ENCODE measurements at regions not wholly inside any gene's neighbourhood (a gene's known extent, or its start where the extent isn't known, plus 50 kb on each side); places are given as distances from the start of the nearest gene placed in this dataset.

- Histone ChIP-seq H3K27me3 (ENCODE audit: insufficient read depth, low read length) (no peaks in the 10 kb centered on the region), H3K9ac (ENCODE audit: low read depth, low read length) (no peak overlapping the region), H3K4me1 (ENCODE audit: insufficient read depth, low read length) (no peaks in the 10 kb centered on the region), H3K36me3 (ENCODE audit: insufficient read depth, low read depth, low read length) (no peaks in the 10 kb centered on the region), H3K9me3 (ENCODE audit: insufficient read depth, low read depth, low read length) (no peaks in the 10 kb centered on the region), H3K4me3 (ENCODE audit: low read length) (no peak overlapping the region), H3K27ac (ENCODE audit: low read length) (no peak overlapping the region)
These were observed 297.2 kb downstream of the NDUFA10 start for GRCh38 chr2:239727776-239728600.

GRCh38 chr2:239727182-239727775, 297.9 kb downstream of the NDUFA10 start:
- Histone ChIP-seq H3K4me3 (ENCODE audit: low read length) (no peak overlapping the region), H3K4me1 (ENCODE audit: insufficient read depth, low read length) (no peaks in the 10 kb centered on the region), H3K9me3 (ENCODE audit: insufficient read depth, low read depth, low read length) (no peaks in the 10 kb centered on the region), H3K9ac (ENCODE audit: low read depth, low read length) (no peak overlapping the region), H3K36me3 (ENCODE audit: insufficient read depth, low read depth, low read length) (no peaks in the 10 kb centered on the region), H3K27me3 (ENCODE audit: insufficient read depth, low read length) (no peaks in the 10 kb centered on the region), H3K27ac (ENCODE audit: low read length) (no peak overlapping the region)

GRCh38 chr2:239726631-239727181, 298.4 kb downstream of the NDUFA10 start:
- no peaks in the 10 kb centered on the region for H3K9me3 ChIP-seq (ENCODE audit: insufficient read depth, low read depth, low read length)
- no peak overlapping the region for H3K4me3 ChIP-seq (ENCODE audit: low read length)
- H3K9ac ChIP-seq (ENCODE audit: low read depth, low read length): no peak overlapping the region
- no peak overlapping the region for H3K27ac ChIP-seq (ENCODE audit: low read length)
- H3K4me1 ChIP-seq (ENCODE audit: insufficient read depth, low read length): no peaks in the 10 kb centered on the region
- no peaks in the 10 kb centered on the region for H3K27me3 ChIP-seq (ENCODE audit: insufficient read depth, low read length)
- no peaks in the 10 kb centered on the region for H3K36me3 ChIP-seq (ENCODE audit: insufficient read depth, low read depth, low read length)

- Histone ChIP-seq H3K4me3 (ENCODE audit: low read length) (no peak overlapping the region), H3K4me1 (ENCODE audit: insufficient read depth, low read length) (no peaks in the 10 kb centered on the region), H3K27ac (ENCODE audit: low read length) (no peak overlapping the region), H3K27me3 (ENCODE audit: insufficient read depth, low read length) (no peaks in the 10 kb centered on the region), H3K9ac (ENCODE audit: low read depth, low read length) (no peak overlapping the region), H3K9me3 (ENCODE audit: insufficient read depth, low read depth, low read length) (no peaks in the 10 kb centered on the region), H3K36me3 (ENCODE audit: insufficient read depth, low read depth, low read length) (no peaks in the 10 kb centered on the region)
These were observed 299.0 kb downstream of the NDUFA10 start for GRCh38 chr2:239726091-239726591.

- Histone ChIP-seq H3K27ac (ENCODE audit: low read length) (no peak overlapping the region), H3K4me1 (ENCODE audit: insufficient read depth, low read length) (no peaks in the 10 kb centered on the region), H3K9ac (ENCODE audit: low read depth, low read length) (no peak overlapping the region), H3K27me3 (ENCODE audit: insufficient read depth, low read length) (no peaks in the 10 kb centered on the region), H3K9me3 (ENCODE audit: insufficient read depth, low read depth, low read length) (no peaks in the 10 kb centered on the region), H3K4me3 (ENCODE audit: low read length) (no peak overlapping the region), H3K36me3 (ENCODE audit: insufficient read depth, low read depth, low read length) (no peaks in the 10 kb centered on the region)
These were observed 299.6 kb downstream of the NDUFA10 start for GRCh38 chr2:239725551-239725890.

GRCh38 chr2:239724851-239725550, 300.1 kb downstream of the NDUFA10 start:
- Histone ChIP-seq H3K27ac (ENCODE audit: low read length) (no peak overlapping the region), H3K36me3 (ENCODE audit: insufficient read depth, low read depth, low read length) (no peaks in the 10 kb centered on the region), H3K4me3 (ENCODE audit: low read length) (no peak overlapping the region), H3K4me1 (ENCODE audit: insufficient read depth, low read length) (no peaks in the 10 kb centered on the region), H3K27me3 (ENCODE audit: insufficient read depth, low read length) (no peaks in the 10 kb centered on the region), H3K9me3 (ENCODE audit: insufficient read depth, low read depth, low read length) (no peaks in the 10 kb centered on the region), H3K9ac (ENCODE audit: low read depth, low read length) (no peak overlapping the region)

GRCh38 chr2:239724194-239724849, 300.8 kb downstream of the NDUFA10 start:
- Histone ChIP-seq H3K36me3 (ENCODE audit: insufficient read depth, low read depth, low read length) (no peaks in the 10 kb centered on the region), H3K9ac (ENCODE audit: low read depth, low read length) (no peak overlapping the region), H3K4me3 (ENCODE audit: low read length) (no peak overlapping the region), H3K9me3 (ENCODE audit: insufficient read depth, low read depth, low read length) (no peaks in the 10 kb centered on the region), H3K27me3 (ENCODE audit: insufficient read depth, low read length) (no peaks in the 10 kb centered on the region), H3K27ac (ENCODE audit: low read length) (no peak overlapping the region), H3K4me1 (ENCODE audit: insufficient read depth, low read length) (no peaks in the 10 kb centered on the region)

GRCh38 chr2:239723486-239724193, 301.5 kb downstream of the NDUFA10 start:
- no peaks in the 10 kb centered on the region for H3K4me1 ChIP-seq (ENCODE audit: insufficient read depth, low read length)
- no peaks in the 10 kb centered on the region for H3K9me3 ChIP-seq (ENCODE audit: insufficient read depth, low read depth, low read length)
- H3K27me3 ChIP-seq (ENCODE audit: insufficient read depth, low read length): no peaks in the 10 kb centered on the region
- H3K27ac ChIP-seq (ENCODE audit: low read length): no peak overlapping the region
- H3K36me3 ChIP-seq (ENCODE audit: insufficient read depth, low read depth, low read length): no peaks in the 10 kb centered on the region
- H3K9ac ChIP-seq (ENCODE audit: low read depth, low read length): no peak overlapping the region
- H3K4me3 ChIP-seq (ENCODE audit: low read length): no peak overlapping the region

GRCh38 chr2:239722760-239723470, 302.2 kb downstream of the NDUFA10 start:
- Histone ChIP-seq H3K4me3 (ENCODE audit: low read length) (no peak overlapping the region), H3K27ac (ENCODE audit: low read length) (no peak overlapping the region), H3K9ac (ENCODE audit: low read depth, low read length) (no peak overlapping the region), H3K27me3 (ENCODE audit: insufficient read depth, low read length) (no peaks in the 10 kb centered on the region), H3K36me3 (ENCODE audit: insufficient read depth, low read depth, low read length) (no peaks in the 10 kb centered on the region), H3K4me1 (ENCODE audit: insufficient read depth, low read length) (no peaks in the 10 kb centered on the region), H3K9me3 (ENCODE audit: insufficient read depth, low read depth, low read length) (no peaks in the 10 kb centered on the region)

- H3K9me3 ChIP-seq (ENCODE audit: insufficient read depth, low read depth, low read length): no peaks in the 10 kb centered on the region
- no peaks in the 10 kb centered on the region for H3K36me3 ChIP-seq (ENCODE audit: insufficient read depth, low read depth, low read length)
- H3K4me1 ChIP-seq (ENCODE audit: insufficient read depth, low read length): no peaks in the 10 kb centered on the region
- no peak overlapping the region for H3K27ac ChIP-seq (ENCODE audit: low read length)
- H3K27me3 ChIP-seq (ENCODE audit: insufficient read depth, low read length): no peaks in the 10 kb centered on the region
- no peak overlapping the region for H3K4me3 ChIP-seq (ENCODE audit: low read length)
- H3K9ac ChIP-seq (ENCODE audit: low read depth, low read length): no peak overlapping the region
These were observed 303.0 kb downstream of the NDUFA10 start for GRCh38 chr2:239721991-239722759.

Measured in iPS-20b (cell line).